ENCODE measurements at regions not wholly inside any gene's neighbourhood (a gene's known extent, or its start where the extent isn't known, plus 50 kb on each side); places are given as distances from the start of the nearest gene placed in this dataset.

- DNase-seq (ENCODE audit: low read depth), result no peak
Measured at GRCh38 chr20:24870057-24870456, 79.0 kb upstream of the CST7 start.

- no peak for DNase-seq (ENCODE audit: low read depth)
Measured at GRCh38 chr20:24870881-24871280, 78.2 kb upstream of the CST7 start.

GRCh38 chr20:24871480-24872213 is 77.4 kb upstream of the CST7 start:
- DNase-seq (ENCODE audit: low read depth), result no peak

DNA sequence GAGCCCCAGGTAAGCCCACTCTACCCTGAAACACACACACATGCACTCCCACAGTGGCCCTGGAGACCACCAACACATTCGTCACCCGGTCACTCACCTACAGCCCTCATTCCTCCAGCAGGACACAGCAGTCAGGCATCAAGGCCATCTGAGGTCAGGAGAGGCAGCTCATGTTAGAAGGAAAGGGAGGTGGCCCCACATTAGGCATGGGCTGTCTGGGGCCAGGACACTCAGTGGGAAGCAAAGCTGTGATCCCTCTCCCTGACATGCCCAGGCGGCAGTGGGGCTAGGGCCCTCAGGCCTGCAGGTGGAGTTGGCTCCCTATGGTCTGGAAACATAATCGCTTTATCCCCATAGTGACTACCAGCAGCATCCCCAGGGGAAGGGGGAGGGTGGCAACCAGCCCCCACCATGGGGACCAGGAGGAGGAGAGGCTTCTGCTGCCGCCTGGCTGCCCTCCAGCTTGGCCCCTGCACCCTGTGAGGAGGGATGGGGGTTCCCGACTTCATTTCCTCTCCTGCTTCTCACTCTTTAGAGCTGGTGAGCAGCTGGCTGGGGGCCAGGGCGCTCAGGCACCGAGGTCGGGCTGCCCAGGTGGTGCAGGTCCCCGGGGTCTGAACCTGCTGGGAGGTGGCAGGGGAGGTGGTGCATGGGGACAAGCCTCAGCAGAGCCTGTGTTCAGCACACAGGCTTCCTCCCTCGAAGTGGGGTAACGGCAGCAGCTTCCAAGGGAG is 76.6 kb upstream of the CST7 start:
- DNase-seq (ENCODE audit: low read depth), result no peak

DNA sequence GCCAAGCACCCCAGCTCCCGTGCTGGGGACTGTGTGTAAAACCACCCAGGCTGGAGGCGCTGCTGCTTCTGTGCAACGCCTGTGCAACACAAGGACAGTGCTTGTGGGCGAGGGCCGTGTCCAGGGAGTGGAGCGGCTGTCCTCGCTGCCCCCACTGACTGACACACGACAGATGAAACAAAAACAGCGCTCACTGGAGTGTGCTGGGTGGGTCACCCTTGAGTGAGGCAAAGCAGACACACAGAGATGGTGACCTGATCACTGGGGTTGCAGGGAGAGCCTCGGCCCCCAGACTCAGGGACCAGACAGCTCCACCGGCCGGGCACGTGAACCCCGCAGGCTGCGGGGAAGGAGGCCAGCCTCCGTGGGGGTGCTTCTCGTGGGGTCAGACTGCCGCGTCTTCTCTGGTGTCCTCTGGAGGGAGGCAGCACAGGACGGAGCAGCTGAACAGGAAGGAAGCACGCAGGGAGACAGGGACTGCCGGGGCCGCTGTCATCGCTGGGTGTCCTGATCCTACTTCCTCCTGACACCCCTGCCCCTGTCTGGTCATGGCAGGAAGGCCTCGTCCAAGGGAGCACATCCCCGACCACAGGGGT is 75.9 kb upstream of the CST7 start:
- DNase-seq (ENCODE audit: low read depth), result no peak

DNA sequence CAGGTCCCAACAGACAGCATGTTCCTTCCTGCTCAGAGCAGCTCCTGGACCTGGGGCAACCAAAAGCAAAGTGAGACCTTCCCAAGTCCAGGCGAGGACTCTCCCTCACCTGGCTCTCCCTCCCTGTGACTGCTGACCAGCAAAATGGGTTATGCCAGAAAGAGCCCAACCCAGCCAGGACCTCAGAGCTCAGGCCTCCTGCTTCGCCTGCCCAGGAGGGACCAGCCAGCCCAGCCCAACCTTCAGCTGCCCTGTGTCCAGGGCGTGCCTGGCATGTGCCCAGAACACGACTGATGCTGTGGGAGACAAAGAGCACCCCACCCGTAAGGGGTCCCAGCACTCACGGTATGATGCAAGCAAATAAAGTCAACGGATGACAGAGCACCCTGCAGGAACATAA is 74.0 kb upstream of the CST7 start:
- DNase-seq (ENCODE audit: low read depth), result no peak

DNA sequence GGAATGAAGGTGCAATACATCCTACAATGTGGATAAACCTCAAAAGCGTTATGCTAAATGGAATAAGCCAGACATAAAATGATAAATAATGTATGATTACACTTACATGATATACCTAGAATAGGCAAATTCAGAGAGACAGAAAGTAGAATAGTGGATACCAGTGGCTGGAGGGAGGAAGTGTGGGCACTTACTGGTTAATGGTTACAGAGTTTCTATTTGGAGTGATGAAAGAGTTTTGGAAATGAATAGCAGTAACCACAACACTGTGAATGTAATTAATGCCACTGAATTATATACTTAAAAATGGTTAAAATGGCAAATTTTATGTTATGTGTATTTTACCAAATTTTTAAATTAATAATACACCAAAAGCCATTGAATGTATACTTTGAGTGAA is 71.4 kb upstream of the CST7 start:
- DNase-seq (ENCODE audit: low read depth), result no peak

DNA sequence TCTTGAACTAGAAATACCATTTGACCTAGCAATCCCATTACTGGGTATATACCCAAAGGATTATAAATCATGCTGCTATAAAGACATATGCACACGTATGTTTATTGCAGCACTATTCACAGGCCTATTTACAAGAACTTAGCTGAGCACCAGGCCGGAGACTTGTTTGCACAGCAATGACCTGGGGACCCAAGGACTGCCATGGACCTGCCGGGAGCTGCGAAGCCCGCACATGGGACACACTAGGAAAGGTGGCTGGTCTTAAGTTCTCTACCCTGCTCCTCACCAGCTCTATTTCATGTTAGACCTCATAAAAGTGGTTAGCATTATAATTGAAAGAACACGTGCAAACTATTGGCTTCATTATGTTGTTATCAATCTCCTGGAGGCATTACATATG is 70.4 kb upstream of the CST7 start:
- DNase-seq (ENCODE audit: low read depth), result no peak

DNA sequence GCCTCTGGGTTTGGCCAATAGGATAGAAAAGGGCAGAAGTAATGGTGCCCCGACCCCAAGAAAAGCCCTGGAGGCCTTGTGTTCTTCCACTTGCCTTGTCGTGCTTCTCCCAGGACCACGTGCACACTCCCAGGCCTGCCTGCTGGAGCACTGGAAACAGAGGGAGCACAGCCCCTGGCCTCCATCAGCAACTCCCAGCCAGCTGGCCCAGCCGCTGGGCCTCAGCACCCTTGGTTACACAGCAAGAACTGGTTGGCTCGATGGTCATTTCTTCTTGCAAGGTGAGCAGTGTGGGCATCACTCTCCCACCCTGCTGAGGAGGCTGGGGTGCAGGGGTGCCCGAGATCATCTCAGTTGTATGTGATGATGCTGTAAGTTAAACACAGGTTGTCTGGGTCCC is 69.2 kb upstream of the CST7 start:
- no peak for DNase-seq (ENCODE audit: low read depth)

DNA sequence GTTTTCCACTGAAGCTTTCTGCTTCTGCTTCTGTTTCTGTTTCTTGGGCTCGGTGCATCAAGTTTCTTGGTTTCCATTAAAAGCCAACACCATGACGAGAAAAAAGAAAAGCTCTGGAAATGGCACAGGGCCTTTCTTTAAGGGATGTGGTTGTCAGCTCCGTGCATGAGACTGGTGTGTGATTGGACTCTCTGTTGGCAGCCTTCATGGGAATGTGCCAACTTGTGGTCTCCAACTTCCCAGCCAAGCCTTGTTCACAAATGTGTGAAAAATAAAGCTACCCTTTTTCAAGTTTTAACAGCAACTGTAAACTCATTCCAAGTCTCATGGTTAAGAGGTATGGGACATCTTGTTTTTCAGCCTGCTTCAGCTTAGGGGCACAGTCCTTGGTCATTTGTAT is 68.7 kb upstream of the CST7 start:
- no peak for DNase-seq (ENCODE audit: low read depth)

- no peak for DNase-seq (ENCODE audit: low read depth)
Measured at GRCh38 chr20:24890286-24890685, 58.8 kb upstream of the CST7 start.

- DNase-seq (ENCODE audit: low read depth), result no peak
Measured at GRCh38 chr20:24891546-24892393, 57.3 kb upstream of the CST7 start.

- no peak for DNase-seq (ENCODE audit: low read depth)
Measured at GRCh38 chr20:24892522-24892921, 56.5 kb upstream of the CST7 start.

DNA sequence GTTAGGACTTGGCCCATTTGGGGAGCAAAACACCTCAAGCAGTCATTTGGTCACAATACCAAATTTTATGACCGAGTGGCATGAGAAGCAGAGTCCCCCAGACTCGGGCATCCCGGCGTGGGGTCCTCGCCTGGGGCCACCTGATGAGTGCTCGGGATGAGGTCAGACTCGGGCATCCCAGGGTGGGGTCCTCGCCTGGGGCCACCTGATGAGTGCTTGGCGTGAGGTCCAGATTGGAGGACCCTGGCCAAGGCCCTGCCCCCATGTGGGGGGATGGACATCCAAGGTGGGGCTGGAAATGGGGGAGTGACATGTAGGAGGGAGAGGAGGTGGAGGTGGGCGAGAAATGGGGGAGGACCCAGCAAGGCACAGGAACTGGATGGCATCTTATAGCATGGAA is 56.1 kb upstream of the CST7 start:
- no peak for DNase-seq (ENCODE audit: low read depth)

GRCh38 chr20:24894488-24894887 is 54.6 kb upstream of the CST7 start:
- DNase-seq (ENCODE audit: low read depth), result no peak

GRCh38 chr20:24894967-24895366 is 54.1 kb upstream of the CST7 start:
- DNase-seq (ENCODE audit: low read depth), result no peak

DNA sequence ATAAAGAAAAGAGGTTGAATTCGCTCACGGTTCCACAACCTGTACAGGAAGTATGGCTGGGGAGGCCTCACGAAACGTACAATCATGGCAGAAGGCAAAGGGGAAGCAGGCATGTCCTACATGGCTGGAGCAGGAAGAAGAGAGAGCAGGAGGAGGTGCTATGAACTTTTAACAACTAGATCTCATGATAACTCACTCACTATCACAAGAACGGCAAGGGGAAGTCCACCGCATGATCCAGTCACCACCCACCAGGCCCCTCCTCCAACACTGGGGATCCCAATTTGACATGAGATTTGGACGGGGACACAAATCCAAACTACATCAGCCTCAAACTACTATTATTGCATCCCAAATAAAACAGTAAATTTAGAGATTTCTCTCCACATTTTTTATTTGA is 53.6 kb upstream of the CST7 start:
- DNase-seq (ENCODE audit: low read depth), result no peak

GRCh38 chr20:24895898-24896658 is 53.0 kb upstream of the CST7 start:
- no peak for DNase-seq (ENCODE audit: low read depth)

- DNase-seq (ENCODE audit: low read depth), result no peak
Measured at GRCh38 chr20:24896984-24897383, 52.1 kb upstream of the CST7 start.

GRCh38 chr20:24897974-24898373 is 51.1 kb upstream of the CST7 start:
- DNase-seq (ENCODE audit: low read depth), result no peak

DNA sequence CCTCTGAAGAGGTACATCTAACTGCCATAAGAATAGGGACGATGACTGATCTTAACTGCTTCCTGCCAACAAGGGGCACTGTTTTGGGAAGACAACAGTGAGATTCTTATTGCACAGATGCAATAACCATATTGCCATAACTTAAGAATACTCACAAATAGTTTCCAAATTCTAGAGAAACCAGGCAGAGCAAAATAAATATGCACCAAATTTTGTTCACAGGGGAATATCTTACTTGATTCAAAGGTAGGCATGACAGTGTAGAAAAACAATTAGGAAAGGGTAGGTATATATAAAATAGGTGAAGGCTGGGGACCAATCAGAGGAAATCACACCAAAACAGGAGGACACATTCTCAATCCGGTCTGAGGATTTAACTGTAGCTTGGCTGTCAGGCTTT is 49.9 kb upstream of the CST7 start:
- DNase-seq (ENCODE audit: low read depth), result no peak

Measured in HS-27A (cell line).